Inferior parietal cortex (tissue), 1 donor: ENCODE measurements at regions not wholly inside any gene's neighbourhood (a gene's known extent, or its start where the extent isn't known, plus 50 kb on each side); places are given as distances from the start of the nearest gene placed in this dataset.

Experiments
- DNase-seq: peaks from one replicate; pipeline ENCODE4 v3.0.0-alpha.2; 2016; ENCODE audit errors: extremely low spot score

DNA sequence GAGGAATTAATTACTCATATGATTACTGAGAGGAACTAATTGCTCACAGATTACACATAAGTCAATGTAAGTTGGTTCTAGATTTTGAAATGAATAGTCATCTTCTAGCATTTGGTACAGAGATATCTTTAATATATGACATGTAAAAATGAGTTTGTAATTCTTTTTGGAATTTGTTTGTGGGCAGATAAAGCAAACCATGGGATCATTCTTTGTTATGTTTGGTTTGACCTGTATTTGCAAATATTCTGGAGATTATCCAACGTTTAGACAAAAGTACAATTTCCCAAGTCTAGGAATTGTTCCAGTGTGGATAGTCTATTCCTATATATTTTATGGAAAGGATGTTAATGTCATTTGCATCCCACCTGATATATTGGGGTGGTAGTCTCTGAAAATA, 309.6 kb upstream of the EDNRB start:
- no peak for DNase-seq

- no peak for DNase-seq
Observed at GRCh38 chr13:78227709-78228108, 309.1 kb upstream of the EDNRB start.

GRCh38 chr13:78215458-78216108, 297.0 kb upstream of the EDNRB start:
- no peak for DNase-seq

DNA sequence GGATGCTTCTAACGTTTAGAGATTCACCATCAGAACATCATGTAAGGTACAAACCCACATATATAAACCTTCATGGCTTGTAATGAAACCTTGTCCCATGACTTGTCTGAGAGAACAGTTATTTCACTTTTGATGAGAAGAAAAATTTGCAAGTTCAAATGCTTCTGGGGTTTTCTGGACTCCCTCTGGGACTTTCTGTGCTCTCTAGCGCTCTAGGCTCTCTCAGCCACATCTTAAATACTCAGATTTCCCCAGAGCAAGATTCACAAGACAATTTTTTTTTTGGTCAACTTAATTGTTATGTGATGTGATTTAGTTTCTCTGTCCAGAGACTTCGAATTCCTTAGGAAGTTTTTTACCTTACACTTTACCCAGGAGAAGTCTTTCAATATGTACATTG, 282.8 kb upstream of the EDNRB start:
- DNase-seq: no peak

DNA sequence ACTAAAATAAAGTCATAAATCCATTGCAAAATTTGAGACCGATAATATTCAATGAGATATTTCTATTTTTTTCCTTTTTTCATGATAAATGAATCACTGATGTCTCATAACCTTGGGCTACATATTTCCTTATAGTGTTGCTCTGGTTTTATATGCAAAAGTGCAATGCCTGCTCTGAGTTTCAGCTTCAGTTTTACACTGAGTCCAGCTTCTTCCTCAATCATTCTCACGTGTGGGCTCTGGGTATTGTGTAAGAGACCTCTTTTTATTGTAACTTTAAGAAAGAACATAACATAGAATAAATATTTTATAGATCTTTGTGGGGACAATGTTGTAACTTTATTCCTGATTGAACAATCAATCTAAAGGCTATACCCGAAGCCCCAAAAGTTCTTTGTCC, 280.2 kb upstream of the EDNRB start:
- DNase-seq: no peak

- DNase-seq: no peak
Observed at GRCh38 chr13:78198419-78198818, 279.8 kb upstream of the EDNRB start.

GRCh38 chr13:78197231-78197630, 278.6 kb upstream of the EDNRB start:
- no peak for DNase-seq

DNA sequence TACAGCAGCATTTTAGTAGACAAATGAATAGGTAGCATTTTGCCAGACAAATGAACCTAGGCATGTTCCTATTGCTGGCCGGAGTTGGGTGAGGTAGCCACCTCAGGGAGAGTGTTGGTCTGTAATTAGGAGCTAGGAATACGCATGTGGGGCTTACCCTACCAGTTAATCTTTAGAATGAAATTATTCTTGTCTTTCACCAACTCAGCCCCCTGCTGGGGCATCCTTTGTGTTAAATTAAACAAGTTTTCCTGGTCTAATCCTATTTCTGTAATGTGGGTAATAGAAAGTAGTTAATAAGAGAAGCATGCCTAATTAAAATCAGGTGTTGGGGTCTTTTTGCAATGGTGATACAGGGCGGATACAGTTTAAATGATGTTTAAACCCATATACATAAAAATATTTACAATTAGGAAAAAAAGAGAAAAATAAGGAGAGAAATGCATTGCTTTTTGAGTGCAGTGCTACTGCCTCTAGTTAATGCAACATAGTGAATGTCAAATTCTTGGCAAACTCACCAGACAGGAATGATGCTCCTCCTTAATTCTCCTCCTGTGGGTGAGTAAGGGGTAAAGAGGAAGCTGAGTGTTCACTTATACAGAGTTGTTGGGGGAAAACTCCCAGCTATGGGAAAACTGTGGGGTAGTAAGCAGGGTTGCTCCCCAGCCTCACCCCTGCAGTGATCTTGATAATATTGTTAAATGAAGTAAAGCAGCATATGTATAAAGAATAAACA, 276.4 kb upstream of the EDNRB start:
- DNase-seq: no peak

GRCh38 chr13:78193846-78194245, 275.2 kb upstream of the EDNRB start:
- DNase-seq: no peak

GRCh38 chr13:78192716-78193115, 274.1 kb upstream of the EDNRB start:
- no peak for DNase-seq

GRCh38 chr13:78190296-78190695, 271.7 kb upstream of the EDNRB start:
- DNase-seq: no peak

GRCh38 chr13:78187781-78188180, 269.1 kb upstream of the EDNRB start:
- no peak for DNase-seq

GRCh38 chr13:78185700-78186099, 267.1 kb upstream of the EDNRB start:
- DNase-seq: no peak

DNA sequence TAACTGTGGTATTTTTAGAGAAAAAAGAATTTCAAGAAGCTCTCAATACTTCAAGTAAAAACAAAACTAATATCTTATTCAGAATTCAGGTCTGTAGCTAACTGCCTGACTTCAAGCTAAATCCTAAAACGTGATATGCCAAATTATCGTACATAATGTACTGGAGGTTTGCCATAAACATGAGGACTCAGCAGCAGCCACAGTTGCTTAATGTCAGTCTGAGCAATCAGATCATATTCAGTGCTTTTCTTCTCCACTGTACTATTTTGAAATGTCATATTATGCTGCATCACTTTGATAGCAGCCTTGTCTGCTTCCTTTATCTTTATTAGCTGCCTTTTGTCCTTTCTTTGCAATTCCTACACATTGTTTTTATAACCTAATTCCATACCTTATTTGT, 265.1 kb upstream of the EDNRB start:
- DNase-seq: no peak

DNA sequence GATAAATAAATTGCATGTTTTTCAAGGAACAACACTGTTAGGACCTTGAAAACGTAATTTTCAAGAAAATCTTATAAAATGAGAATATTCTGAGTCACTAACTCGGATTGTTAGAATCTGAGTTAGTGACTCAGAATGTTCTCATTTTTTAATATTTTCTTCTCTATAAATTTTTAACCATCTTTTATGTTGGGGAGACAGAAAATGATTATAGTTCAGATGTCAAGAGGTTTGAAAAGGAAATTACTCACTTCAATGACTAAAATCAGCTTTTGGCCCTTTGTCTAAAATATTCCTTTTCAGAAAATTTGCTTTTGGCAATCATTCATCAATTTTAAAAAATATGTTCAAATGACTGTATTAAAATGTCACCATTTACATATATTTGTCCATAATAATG, 264.2 kb upstream of the EDNRB start:
- DNase-seq: no peak

DNA sequence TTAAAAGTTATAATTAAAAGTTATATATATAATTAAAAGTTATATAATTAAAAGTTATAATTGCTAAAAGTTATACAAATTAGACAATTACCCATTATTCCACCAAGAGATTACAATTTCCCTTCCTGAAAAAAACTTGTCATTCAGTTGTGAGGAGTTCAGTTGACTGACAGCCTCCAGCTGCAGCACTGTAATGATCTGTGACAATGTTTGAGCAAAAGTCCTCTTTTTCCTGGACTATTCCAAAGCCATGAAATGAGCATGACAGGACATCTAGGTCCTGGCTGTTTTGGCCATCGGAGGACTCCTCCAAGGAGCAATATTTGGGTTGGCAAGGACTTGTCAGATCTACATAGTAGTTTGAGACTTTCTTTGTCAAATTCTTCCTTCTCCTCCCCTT, 258.7 kb upstream of the EDNRB start:
- DNase-seq: no peak

- DNase-seq: no peak
Observed at GRCh38 chr13:78176880-78177279, 258.2 kb upstream of the EDNRB start.

GRCh38 chr13:78169386-78169785, 250.8 kb upstream of the EDNRB start:
- no peak for DNase-seq

- no peak for DNase-seq
Observed at GRCh38 chr13:78168981-78169380, 250.3 kb upstream of the EDNRB start.

DNA sequence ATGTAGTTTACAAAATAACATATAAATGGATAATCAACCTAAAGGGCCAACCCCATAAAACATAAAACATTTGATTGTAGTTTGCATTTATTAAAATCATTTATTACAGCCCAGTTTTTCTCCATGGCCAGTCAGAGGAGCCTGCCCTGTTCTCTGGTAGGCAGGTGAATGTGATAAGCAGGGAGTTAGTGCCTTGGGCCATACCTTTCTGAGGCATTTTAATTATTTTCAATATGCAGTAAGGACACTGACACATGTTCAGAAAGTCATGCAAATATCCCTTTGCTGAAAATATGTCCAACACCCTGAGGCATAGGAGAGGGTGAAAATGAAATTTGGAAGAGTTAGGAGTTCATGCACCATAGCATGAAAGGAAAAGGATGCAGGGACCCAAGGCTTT, 242.6 kb upstream of the EDNRB start:
- DNase-seq: no peak

GRCh38 chr13:78160793-78161192, 242.2 kb upstream of the EDNRB start:
- no peak for DNase-seq

DNA sequence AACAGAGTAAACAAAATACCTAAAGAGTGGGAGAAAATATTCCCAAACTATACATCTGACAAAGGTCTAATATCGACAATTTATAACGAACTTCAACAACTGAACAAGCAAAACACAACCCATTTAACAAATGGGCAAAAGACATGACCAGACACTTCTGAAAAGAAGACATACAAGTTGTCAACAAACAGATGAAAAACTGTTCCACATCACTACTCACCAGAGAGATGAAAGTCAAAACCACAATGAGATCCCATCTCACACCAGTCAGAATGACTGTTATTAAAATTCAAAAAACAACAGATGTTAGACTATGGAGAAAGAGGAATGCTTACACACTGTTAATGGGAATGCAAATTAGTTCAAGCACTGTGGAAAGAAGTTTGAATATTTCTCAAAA, 233.8 kb upstream of the EDNRB start:
- DNase-seq: no peak

- no peak for DNase-seq
Observed at GRCh38 chr13:78147905-78148304, 229.3 kb upstream of the EDNRB start.

- DNase-seq: no peak
Observed at GRCh38 chr13:78145276-78145675, 226.6 kb upstream of the EDNRB start.
